GM23338 (cell line): ENCODE measurements at regions not wholly inside any gene's neighbourhood (a gene's known extent, or its start where the extent isn't known, plus 50 kb on each side); places are given as distances from the start of the nearest gene placed in this dataset.

Source experiments
- ATAC-seq: fragments of 200-7000 bp; cut with Tn5 transposase; 3 replicates; pipeline ENCODE4 v1.9.1; 2020
- DNase-seq: peaks from one replicate; pipeline ENCODE4 v3.0.0-alpha.2; 2015; ENCODE audit warnings: low spot score
- H2AFZ ChIP-seq: fragments of 200-600 bp; sonication (generic); 2 replicates; pipeline ENCODE4 v1.8.0; 2016; ENCODE audit warnings: antibody characterized with exemption, mild to moderate bottlenecking, moderate library complexity
- H3F3A ChIP-seq: fragments of 200-600 bp; sonication (generic); replicated peaks from 2 replicates; pipeline ENCODE4 v1.8.0; 2017; ENCODE audit warnings: antibody characterized with exemption, mixed run types, low read depth
- H3K27ac ChIP-seq: fragments of 200-600 bp; sonication (generic); 2 replicates; pipeline ENCODE4 v1.6.1; 2016; ENCODE audit warnings: low read depth
- H3K27me3 ChIP-seq: fragments of 200-600 bp; sonication (generic); 2 replicates; pipeline ENCODE4 v1.8.0; 2016; ENCODE audit warnings: mild to moderate bottlenecking, mixed run types, moderate library complexity; ENCODE audit not compliant: insufficient read depth
- H3K36me3 ChIP-seq: fragments of 200-600 bp; sonication (generic); 2 replicates; pipeline ENCODE4 v1.8.0; 2016; ENCODE audit warnings: mild to moderate bottlenecking; ENCODE audit not compliant: insufficient read depth
- H3K4me1 ChIP-seq: fragments of 200-600 bp; sonication (generic); 2 replicates; pipeline ENCODE4 v1.8.0; 2016; ENCODE audit warnings: mild to moderate bottlenecking, moderate library complexity; ENCODE audit not compliant: insufficient read depth
- H3K4me2 ChIP-seq: fragments of 200-600 bp; sonication (generic); 2 replicates; pipeline ENCODE4 v1.7.1; 2017; ENCODE audit warnings: mixed run types
- H3K4me3 ChIP-seq: fragments of 200-600 bp; sonication (generic); 2 replicates; pipeline ENCODE4 v1.6.1; 2016; ENCODE audit warnings: mixed run types
- H3K79me2 ChIP-seq: fragments of 200-600 bp; sonication (generic); replicated peaks from 2 replicates; pipeline ENCODE4 v1.8.0; 2017; ENCODE audit warnings: mild to moderate bottlenecking; ENCODE audit not compliant: insufficient read depth
- H3K9me2 ChIP-seq: fragments of 200-600 bp; sonication (generic); 2 replicates; pipeline ENCODE4 v1.8.0; 2017; ENCODE audit not compliant: insufficient read depth
- H4K20me1 ChIP-seq: fragments of 200-600 bp; sonication (generic); replicated peaks from 2 replicates; pipeline ENCODE4 v1.8.0; 2017; ENCODE audit warnings: mild to moderate bottlenecking; ENCODE audit not compliant: insufficient read depth
- H3K27ac Mint-ChIP-seq: 2 replicates; pipeline ENCODE4 v1.8.0; 2020; ENCODE audit warnings: inconsistent platforms, mild to moderate bottlenecking, moderate library complexity, mixed read lengths
- H3K27me3 Mint-ChIP-seq: 3 replicates; pipeline ENCODE4 v1.8.0; 2022; ENCODE audit warnings: low read depth, mild to moderate bottlenecking, moderate library complexity, mixed read lengths, inconsistent platforms; ENCODE audit not compliant: insufficient read depth, poor library complexity
- H3K36me3 Mint-ChIP-seq: 3 replicates; pipeline ENCODE4 v1.8.0; 2021; ENCODE audit warnings: low read depth, mild to moderate bottlenecking, inconsistent platforms, moderate library complexity, mixed read lengths
- H3K4me1 Mint-ChIP-seq: 3 replicates; pipeline ENCODE4 v1.8.0; 2020; ENCODE audit warnings: mild to moderate bottlenecking, inconsistent platforms, mixed read lengths
- H3K4me3 Mint-ChIP-seq: 3 replicates; pipeline ENCODE4 v1.8.0; 2021; ENCODE audit warnings: moderate library complexity, mild to moderate bottlenecking, inconsistent platforms, mixed read lengths
- H3K9me3 Mint-ChIP-seq: 3 replicates; pipeline ENCODE4 v1.8.0; 2020; ENCODE audit warnings: moderate library complexity, mild to moderate bottlenecking, inconsistent platforms, mixed read lengths
- CREB1 ChIP-seq: fragments of 250-450 bp; sonication (Bioruptor Pico); IDR thresholded peaks from 2 replicates; pipeline ENCODE4 v1.5.0; 2020; ENCODE audit warnings: low read depth, mild to moderate bottlenecking, moderate library complexity
- CTCF ChIP-seq, 2 experiments: fragments of 200-600 bp in 1 of 2; sonication (generic) in 1 of 2; conservative IDR thresholded peaks; 2 replicates each; pipeline versions ENCODE4 v1.5.1 to v1.6.1; 2016 to 2017; ENCODE audit warnings: antibody characterized with exemption in 2 of 2, low read depth in 2 of 2, mild to moderate bottlenecking in 2 of 2, moderate library complexity in 1 of 2
- ETS1 ChIP-seq: IDR thresholded peaks from 2 replicates; pipeline ENCODE4 v1.6.1; 2016; ENCODE audit warnings: antibody characterized with exemption
- EZH2 ChIP-seq: fragments of 200-600 bp; sonication (generic); IDR thresholded peaks from one replicate; pipeline ENCODE4 v1.8.0; 2017; ENCODE audit warnings: antibody characterized with exemption, mild to moderate bottlenecking, low read depth; ENCODE audit not compliant: unreplicated experiment
- EZH2phosphoT487 ChIP-seq: fragments of 200-600 bp; sonication (generic); IDR thresholded peaks from one replicate; pipeline ENCODE4 v1.8.1; 2018; ENCODE audit warnings: antibody characterized with exemption; ENCODE audit not compliant: unreplicated experiment
- JUNB ChIP-seq: IDR thresholded peaks from one replicate; pipeline ENCODE4 v1.6.1; 2016; ENCODE audit warnings: antibody characterized with exemption; ENCODE audit not compliant: unreplicated experiment
- NANOG ChIP-seq: IDR thresholded peaks from 2 replicates; pipeline ENCODE4 v1.6.1; 2016; ENCODE audit warnings: antibody characterized with exemption, borderline replicate concordance
- POLR2AphosphoS5 ChIP-seq: IDR thresholded peaks from 2 replicates; pipeline ENCODE4 v1.6.1; 2016; ENCODE audit warnings: antibody characterized with exemption, low read depth
- REST ChIP-seq: IDR thresholded peaks from one replicate; pipeline ENCODE4 v1.6.1; 2018; ENCODE audit warnings: antibody characterized with exemption; ENCODE audit not compliant: unreplicated experiment
- STAT1 ChIP-seq: IDR thresholded peaks from one replicate; pipeline ENCODE4 v1.6.1; 2016; ENCODE audit warnings: antibody characterized with exemption; ENCODE audit not compliant: unreplicated experiment
- ZNF114 ChIP-seq: fragments of 250-450 bp; sonication (Bioruptor Pico); IDR thresholded peaks from 2 replicates; pipeline ENCODE4 v1.5.0; 2020; ENCODE audit warnings: mild to moderate bottlenecking, moderate library complexity
- ZNF331 ChIP-seq: fragments of 250-450 bp; sonication (Bioruptor Pico); IDR thresholded peaks from 2 replicates; pipeline ENCODE4 v1.5.0; 2020; ENCODE audit warnings: low read depth, mild to moderate bottlenecking, moderate library complexity
- ZNF462 ChIP-seq: fragments of 250-450 bp; sonication (Bioruptor Pico); IDR thresholded peaks from 2 replicates; pipeline ENCODE4 v1.5.0; 2020; ENCODE audit warnings: mild to moderate bottlenecking, moderate library complexity

GRCh38 chr12:116395396-116395795 lies 117.9 kb upstream of the MED13L start:
- no peaks in the 10 kb centered on the region for H3K36me3 Mint-ChIP-seq
- H3K36me3 ChIP-seq = no peaks in the 10 kb centered on the region
- no peak for TF ChIP-seq ZNF331 (CRISPR knock-in tag)
- TF ChIP-seq ETS1 = no peak
- no peak for TF ChIP-seq ZNF462 (CRISPR knock-in tag)
- no peak for TF ChIP-seq STAT1
- TF ChIP-seq NANOG = no peak
- TF ChIP-seq POLR2AphosphoS5 = no peak
- no peak for TF ChIP-seq ZNF114 (CRISPR knock-in tag)
- TF ChIP-seq CTCF (conservative IDR thresholded peaks at IDR 0.05; ENCODE audit: low read depth in 2 of 2) = no peak
- TF ChIP-seq EZH2phosphoT487 = no peak
- no peak for TF ChIP-seq CREB1 (CRISPR knock-in tag)
- no peak for TF ChIP-seq EZH2
- no peak for TF ChIP-seq JUNB
- TF ChIP-seq REST = no peak
- no peaks in the 10 kb centered on the region; the same call in 2 of the 3 replicates for H3K9me3 Mint-ChIP-seq
- H3K4me1 ChIP-seq = no peaks in the 10 kb centered on the region
- H4K20me1 ChIP-seq = no peaks in the 10 kb centered on the region
- no peaks in the 10 kb centered on the region for H3K9me2 ChIP-seq
- no peaks in the 10 kb centered on the region for H3K27me3 ChIP-seq
- no peaks in the 10 kb centered on the region for H3K79me2 ChIP-seq
- no peak overlapping the region for H3K4me3 Mint-ChIP-seq
- H3K4me2 ChIP-seq = no peak overlapping the region
- no peak overlapping the region for H3K4me3 ChIP-seq
- no peak for ATAC-seq
- H3F3A ChIP-seq = no peaks in the 10 kb centered on the region
- peaks cover 4% of the 10 kb centered on the region for H3K27me3 Mint-ChIP-seq
- no peaks in the 10 kb centered on the region for H3K4me1 Mint-ChIP-seq
- H2AFZ ChIP-seq = no peak overlapping the region
- no peak overlapping the region for H3K27ac ChIP-seq
- DNase-seq = no peak
- no peak overlapping the region for H3K27ac Mint-ChIP-seq
